HG03432 (cell line): ENCODE measurements at regions not wholly inside any gene's neighbourhood (a gene's known extent, or its start where the extent isn't known, plus 50 kb on each side); places are given as distances from the start of the nearest gene placed in this dataset.

Experiments used
- ATAC-seq: cut with Tn5 transposase; IDR thresholded peaks from one replicate; pipeline ENCODE4 v1.9.1; 2021; ENCODE audit warnings: mild to moderate bottlenecking, moderate library complexity; ENCODE audit not compliant: unreplicated experiment

DNA sequence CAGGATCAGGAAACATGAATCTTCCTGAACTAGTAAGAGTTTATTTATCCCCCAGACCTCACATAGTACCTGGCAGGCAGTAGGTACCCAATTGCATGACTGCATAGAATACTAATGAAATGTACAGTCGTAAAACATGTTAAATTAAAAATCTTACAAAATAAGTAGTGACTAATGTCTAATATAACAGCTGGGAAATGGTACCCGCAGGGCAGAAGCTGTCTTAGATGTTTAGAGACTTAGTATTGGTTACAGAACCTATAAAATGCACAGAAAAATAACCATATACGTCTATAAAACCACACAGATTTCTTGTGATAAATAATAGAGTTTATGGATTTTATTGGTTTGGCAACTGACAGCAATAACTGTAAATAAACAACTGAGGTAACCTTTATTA is 139.1 kb upstream of the GMDS start:
- ATAC-seq, result no peak

DNA sequence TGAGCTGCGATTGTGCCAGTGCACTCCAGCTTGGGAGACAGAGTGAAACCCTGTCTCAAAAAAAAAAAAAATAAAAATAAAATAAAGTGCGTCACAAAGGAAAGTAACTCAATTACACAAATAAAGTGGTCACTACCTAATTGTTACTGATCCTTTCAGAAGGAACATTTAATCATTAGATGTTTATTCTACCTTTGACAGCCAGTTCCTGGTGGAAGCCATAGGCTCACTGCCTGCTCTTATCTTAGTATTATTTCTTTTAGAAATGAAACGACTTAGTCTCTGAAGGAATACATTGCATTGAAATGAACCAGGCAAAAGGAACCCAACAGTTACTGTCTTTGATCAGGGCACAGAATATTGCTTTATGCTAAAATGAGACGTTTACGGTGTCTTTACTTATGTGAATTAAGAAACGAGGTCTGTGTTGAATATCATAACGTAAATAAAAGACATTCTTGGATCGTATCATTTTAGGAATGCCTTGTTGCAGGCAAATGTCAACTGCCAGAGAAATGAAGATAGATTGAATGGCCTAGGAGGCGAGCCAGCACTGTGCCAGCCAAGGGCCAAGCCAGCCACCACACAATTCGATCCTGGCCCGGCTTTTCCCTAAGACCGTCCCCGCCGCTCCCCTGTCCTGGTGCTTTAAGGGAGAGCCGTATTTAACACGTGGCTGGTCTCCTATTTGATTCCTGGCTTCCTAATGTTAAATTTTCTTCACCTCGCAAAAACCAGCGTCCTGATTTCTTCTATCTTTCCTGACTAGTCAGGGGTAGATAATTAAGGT is 136.7 kb upstream of the GMDS start:
- ATAC-seq, result no peak

DNA sequence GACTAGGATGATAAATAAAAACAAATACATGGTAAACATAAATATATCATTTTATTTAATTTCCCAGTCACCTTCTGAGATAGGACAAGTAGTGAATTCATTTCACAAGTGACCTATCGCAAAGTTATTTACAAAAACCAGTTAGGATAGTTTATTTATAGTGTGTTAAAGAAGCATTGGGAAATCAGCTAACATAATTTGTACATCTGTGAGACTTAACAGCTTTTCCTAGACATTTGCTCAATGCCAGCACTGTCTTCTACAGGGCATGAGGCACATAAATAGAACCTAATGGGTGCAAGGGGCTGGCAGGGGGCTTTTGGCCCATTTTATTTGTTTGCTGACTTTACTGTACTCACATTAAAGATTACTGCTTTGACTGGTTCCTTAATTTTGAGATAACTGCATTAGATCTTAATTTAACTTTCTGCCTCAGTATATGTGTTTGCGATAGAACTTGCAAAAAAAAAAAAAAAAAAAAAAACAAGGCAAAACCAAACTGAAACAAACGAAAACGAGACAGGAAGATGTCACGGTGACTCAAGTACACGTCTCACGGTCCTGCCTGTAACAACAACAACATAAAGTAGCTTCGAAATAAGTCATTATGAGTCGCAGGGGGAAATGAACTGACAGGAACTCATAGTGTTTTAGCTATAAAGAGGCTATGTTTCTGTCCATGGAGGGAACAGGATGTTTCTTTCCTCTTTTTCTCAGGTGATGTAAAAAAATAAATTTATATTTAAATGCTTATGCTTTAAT is 133.7 kb upstream of the GMDS start:
- ATAC-seq, result no peak

DNA sequence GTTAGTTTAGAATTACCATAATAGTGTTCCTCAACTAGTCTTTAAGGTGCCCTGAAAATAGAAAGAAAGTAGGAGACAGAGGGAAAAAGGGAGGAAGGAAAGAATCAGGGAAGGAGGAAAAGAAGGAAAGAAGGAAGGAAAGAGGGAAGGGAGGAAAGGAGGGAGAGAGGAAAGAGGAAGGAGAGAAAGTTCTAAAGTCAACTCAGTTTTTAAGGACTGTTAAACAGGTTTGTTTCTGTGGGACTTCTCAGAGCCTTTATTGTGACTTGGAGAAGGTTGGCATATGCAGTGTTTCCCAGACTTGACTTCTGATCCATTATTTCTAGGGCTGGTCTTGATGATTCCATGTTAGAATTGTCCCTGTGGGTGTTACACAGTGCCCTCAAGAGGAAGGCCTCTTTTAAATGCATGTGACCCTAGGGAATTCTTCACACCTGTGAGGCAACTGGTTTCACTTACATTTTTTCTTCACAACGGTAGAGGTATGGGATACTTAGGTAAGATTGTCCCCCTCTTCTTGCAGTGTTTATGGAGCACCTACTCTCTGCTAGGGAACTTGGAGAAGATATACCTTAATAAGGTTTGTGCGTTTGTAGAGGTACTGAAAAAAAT is 132.7 kb upstream of the GMDS start:
- no peak for ATAC-seq

DNA sequence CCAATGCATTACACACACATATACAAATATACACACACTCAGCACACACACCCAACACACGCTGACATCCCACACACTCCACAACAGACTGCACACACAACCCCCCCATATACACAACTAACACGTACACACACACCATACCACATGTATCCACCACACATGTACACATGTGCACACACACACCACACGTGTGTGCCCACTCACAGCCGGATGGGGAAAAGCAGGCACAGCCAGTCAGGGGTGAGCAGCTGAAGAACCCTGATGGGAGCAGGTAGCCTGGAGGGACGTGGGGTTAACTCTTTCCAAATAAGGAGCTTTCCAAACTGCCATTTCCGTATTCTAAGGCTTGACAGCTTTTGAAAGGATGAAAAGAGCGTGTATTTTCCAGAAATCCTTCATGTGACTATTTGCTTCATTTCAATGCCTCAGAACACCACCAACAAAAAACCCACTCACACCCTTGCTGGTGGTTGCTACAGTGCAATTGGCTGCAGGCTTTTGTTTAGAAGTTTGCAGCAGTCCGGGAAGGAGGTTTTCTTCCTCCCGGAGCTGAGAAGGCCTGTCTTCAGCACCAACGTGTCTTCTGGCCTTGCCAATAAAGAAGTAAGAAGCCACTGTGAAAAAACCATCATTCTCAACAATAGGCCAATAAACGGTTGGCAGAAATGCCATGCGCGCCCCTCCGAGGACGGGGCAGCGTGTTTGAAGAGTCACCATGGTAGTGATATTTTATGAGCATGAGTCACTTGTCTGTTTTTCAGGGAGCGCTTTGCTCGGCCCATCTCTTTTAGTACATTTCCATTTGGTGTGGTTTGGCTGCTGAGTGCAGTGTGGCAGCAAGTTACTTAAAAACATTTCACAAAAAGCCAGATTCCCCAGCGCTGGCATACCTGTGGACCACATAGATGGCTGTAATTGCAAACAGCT is 131.3 kb upstream of the GMDS start:
- ATAC-seq, result no peak

DNA sequence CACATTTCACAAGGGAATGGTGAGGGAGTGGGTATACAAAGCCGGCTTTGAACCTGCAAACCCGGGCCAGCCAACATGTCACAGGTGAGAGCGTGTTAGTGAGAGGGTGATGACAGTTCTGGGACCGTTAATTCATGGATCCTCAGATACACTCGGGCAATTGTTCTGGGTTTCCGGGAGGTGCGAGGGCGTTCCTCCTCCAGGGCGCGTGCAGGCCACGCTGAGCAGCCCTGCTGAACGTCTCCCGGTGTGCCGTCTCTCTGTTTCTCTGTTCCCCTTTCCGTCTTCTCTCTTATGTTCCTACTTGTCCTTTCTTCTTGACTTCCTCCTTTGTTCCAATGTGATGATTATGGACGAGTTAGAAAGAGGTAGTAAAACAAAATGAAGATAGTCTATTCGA is 130.0 kb upstream of the GMDS start:
- ATAC-seq, result no peak

DNA sequence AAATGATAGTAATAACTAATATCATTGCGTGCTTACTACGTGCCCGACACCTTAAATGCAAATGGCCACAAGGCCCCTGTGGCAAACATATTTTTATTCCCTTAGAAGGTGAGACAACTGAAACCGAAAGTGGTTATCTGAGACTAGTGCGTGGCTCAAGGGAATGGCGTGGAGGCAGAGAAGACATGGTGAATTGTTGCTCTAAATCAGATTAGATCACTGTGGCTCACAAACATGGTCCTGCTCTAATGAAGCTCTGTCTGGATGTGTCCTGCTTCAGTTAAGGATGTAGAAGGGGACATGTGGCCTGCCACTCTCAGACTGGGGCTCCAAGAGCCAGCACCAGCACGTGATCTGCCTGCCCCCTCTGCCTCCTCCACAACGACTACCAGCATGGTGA is 124.2 kb upstream of the GMDS start:
- no peak for ATAC-seq

DNA sequence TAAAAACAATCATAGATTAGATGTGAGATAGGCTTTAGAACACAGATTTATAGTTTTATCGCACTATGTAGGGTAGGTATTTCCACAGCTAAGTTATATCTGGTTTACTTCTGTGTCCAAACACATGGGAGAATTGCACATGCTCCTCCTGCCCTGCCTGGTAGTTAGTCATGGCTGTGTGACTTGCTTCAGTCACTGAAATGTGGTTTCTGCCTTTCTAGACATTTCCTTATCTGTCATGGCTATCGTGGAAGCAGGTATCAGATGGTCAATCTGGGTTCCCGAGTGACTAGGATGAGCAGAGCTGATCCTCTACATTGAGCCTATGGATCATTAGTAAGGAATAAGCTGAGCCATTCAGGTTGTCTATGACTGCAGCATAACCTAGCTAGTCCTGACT is 117.8 kb upstream of the GMDS start:
- no peak for ATAC-seq

DNA sequence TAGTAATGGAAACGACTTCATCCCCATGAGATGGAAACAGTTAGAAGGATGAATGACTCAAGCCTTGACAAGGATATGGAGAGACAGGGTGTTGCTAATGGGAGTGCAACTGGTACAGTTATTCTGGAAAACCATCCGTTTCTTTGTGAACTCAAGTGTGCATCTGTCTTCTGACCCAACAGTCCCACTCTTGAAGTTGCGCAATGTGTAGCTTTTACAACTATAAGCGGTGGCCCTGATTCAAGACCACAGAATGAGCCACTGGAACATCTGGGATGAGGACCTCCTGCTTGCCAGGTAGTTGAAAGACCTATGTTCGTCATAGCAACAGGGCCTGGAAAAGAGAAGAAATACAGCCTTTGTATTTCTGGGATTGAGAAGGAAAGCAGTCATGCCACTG is 115.8 kb upstream of the GMDS start:
- ATAC-seq, result no peak

DNA sequence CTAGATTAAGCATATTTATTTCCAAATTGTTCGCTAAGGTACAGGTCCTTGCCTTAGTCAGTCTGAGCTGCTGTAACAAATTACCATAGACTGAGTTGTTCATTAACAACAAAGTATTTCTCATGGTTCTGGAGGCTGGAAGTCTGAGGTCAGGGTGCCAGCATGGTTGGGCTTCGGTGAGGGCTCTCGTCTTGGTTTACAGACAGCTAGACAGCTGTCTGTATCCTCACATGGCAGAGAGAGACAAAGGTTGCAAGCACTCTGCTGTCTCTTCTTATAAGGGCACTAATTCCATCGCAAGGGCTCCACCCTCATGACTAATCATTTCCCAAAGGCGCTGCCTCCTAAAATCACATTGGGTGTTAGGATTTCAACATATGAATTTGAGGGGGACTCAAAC is 115.3 kb upstream of the GMDS start:
- no peak for ATAC-seq

DNA sequence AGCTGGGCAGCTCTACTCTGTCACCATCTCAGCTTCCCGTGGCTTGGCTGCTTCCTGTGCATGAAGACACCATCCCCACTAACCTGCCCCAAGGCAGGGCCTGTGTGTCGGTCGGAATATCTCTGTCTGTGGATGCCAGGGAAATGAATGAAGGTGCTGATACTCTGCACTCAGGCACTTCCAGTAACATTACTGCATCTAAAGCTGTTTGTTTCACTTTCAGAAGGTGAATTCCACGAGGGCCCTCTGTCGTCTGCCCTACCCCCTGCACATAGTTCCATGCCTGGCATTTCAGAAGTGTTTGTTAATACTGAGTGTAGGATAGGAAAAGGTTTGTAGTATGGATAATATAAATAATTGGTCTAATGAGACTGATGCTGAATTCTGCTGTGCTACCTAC is 114.7 kb upstream of the GMDS start:
- ATAC-seq, result no peak

DNA sequence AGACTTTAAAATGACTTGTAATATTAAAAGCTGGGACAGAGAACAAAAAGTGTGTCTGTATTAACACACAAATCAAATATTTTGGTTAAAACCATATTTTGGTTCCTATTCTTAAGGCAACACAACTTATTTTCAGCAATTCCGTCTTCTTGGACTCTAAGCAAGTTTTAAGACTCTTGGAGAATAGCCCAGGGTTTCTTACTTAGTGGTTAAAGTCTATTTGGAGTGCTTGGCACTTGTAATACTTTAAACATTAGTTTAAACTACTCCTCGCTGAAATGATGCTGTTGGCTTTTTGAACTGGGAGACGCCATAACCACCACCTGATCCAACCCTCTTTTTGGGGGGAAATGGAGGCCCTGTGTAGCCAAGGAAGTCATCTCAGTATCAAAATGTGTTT is 109.7 kb upstream of the GMDS start:
- ATAC-seq, result no peak

DNA sequence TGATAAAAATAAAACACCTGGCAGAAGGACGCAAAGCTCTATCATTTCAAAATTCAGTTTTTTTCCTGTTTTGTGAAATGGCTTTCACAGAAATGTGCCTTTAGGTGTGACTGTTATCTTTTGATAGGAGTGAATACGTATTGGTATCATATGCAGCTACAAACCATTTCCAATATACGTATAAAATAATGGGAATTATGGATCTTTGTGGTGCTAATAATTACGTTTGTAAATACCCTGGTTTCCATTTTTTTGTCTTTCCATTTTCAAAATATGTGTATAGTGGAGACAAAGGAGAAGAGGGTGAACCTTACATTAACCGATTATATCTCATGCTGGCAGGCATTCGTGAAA is 108.7 kb upstream of the GMDS start:
- no peak for ATAC-seq

DNA sequence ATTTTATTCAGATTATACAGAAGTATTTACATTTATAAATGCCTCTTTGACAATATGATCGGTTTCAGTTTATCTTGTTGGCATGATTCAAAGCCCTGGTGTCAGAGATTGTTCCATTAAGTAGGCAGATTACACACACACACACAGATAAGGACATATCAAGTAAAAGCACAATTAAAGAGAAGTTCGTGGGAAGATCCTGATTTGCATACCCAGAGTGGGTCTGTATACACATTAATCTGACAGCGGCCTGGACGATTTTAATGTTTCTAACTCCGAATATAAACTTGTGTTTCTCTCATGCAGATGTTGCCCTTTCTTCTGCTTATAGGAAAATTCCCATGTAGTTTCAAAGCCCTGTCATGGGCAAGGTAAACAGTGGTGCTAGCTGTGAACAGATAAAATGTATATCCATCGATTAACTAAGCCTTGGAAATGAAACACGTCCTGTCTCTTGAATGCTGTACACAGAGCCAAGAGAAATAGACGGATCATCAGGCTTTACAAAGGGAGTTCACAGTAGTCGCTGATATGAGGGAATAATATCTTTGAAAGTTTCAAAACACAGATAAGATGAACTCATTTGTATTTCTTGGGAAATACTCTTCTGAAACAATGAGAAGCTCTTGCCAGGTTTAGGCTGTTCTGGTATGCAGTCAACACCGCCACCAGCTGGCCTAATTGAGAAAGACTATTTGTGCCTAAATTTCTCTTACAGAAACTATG is 108.2 kb upstream of the GMDS start:
- ATAC-seq, result no peak

DNA sequence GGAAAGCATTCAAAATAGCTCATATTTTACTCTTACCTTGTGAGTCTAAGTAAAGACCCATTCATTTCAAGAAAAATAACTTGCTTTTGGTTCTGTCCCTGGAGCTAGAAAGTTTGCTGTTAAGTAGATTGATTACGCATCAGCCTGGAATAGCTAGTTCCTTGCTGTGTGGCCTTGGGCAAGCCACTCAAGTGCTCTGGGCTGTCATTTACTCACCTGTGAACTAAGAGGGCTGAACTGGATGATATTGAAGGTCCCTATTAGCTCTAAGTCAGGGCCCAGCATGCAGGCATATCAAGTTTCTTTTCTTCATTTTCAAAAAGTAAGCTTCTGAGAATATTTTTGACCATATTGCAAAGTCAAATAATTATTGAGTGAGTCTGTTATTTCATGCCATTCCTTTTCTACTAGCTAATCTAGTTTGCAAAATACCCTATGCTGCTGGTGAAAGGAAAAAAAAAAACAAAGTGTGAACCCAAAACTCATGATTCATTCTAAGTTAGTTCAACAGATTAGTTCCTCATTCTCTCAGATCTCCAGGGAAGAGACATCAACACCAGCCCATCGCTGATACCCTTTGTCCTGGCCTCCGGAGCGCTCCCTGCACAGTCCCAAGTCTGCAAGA is 106.5 kb upstream of the GMDS start:
- ATAC-seq, result no peak

DNA sequence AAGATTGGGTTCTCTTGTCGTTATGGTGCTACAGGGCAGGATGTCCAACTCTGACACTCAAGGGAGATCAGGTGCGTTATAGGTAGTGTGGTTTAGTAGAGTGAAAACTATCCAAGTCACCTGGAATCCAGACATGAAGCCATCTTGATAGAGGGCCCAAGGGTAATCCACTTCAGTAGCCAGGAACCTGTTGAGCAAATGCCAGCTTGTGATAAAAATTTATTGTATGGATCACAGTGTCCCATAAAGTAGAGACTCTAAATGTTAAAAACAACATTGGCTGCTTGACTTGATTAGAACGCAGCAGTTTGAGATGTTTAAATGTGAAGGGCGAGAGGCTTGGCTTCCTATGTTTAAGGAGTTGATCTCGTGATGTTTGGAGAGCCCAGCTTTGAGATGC is 105.7 kb upstream of the GMDS start:
- ATAC-seq, result no peak

DNA sequence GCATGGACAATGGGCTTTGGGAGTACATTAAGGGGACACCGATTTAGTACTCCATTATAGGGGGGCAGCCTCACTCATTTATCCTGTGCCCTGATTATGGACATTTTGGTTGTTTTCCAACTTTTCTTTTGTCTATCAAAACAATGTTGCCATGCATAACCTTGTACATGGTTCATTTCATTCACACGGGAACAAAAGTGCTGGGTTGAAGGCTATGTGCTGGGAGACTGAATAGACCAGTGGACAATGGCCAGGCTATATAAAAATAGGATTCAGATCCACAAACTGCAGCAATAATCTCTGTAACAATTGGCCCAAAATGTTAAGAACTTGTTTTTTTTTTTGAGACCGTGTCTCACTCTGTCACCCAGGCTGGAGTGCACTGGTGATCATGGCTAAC is 100.7 kb upstream of the GMDS start:
- ATAC-seq, result no peak

DNA sequence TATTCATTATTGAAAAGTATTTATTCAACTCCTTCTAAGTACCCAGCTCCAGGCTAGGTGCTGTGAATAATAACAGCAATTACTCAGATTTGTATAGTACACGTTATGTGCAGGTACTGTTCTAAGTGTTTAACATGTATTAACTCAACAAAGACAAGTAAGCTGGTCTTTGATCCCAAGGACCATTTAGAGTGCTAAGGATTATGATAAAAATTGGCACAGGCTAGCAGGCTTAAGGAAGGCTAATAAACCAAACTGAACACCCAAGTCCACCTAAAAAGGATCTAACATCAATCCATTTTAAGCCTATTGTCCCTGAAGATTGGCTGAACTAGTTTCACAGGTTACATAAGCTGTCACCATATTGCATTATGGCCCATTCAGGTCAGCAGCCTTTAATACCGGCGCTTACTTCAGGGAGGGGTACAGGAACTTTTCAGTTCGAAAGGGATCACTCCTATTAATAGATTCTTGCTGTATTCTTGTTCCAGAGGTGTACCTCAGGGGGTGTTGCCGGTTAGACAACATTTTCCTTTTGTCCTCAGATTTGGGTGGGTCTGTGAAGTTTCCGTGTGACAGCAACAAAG is 99.0 kb upstream of the GMDS start:
- no peak for ATAC-seq

DNA sequence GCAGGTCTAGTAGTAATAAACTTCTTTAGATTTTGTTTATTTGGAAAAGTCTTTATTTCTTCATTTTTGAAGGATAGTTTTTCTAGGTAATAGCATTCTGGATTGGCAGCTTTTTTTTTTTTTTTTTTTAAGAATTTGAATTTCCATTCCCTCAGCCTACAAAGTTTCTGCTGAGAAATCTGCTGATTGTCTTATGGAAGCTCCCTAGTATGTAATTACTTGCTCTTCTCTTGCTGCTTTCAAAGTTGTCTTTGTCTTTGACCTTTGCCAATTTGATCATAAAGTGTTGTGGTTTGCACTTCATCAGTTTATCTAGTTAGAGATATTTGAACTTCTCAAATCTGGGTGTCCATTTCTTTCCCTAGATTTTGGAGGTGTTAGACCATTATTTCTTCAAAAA is 82.2 kb upstream of the GMDS start:
- no peak for ATAC-seq
